ENCODE measurements at regions not wholly inside any gene's neighbourhood (a gene's known extent, or its start where the extent isn't known, plus 50 kb on each side); places are given as distances from the start of the nearest gene placed in this dataset.

DNA sequence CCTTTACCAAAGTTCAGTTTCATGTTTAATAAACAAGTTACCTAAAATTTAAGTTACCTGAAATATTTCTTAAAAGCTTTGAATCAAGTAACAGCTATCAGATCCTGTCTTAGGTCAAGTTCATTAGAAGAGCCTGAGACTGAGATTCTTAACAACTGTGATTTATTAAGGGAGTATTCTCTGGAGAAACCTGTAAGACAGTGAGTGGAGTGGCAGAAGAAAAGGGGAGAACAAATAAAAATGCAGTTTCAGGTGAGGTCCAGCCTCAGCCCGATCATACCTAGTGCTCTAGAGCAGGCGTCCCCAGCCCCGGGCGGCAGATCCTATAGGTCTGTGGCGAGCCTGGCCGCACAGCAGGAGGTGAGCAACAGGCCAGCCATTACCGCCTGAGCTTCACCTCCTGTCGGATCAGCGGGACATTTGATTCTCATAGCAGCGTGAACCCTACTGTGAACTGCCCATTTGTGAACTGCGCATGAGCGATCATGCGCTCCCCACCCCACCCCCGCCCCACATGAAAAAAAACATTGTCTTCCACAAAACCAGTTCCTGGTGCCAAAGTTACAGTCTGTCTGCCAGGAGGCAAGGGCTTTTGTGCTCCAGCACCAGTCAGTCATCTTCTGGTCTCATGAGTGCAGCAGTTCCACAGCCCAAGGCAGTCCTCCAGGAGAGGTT lies 59.2 kb upstream of the ADGRB3 start:
- TF ChIP-seq TAF1 (IDR thresholded peaks at IDR 0.05; ENCODE audit: borderline replicate concordance, insufficient read depth, low read length) (no peak), FOXP2 (optimal IDR thresholded peaks at IDR 0.05; ENCODE audit: borderline replicate concordance, extremely low read depth, extremely low read length, insufficient read depth) (no peak), POLR2AphosphoS5 (IDR thresholded peaks at IDR 0.05; ENCODE audit: low read depth, low read length) (no peak), SIN3A (IDR thresholded peaks at IDR 0.05; ENCODE audit: borderline replicate concordance, insufficient read depth, low read length) (no peak)
- TF ChIP-seq, protein P1, sequence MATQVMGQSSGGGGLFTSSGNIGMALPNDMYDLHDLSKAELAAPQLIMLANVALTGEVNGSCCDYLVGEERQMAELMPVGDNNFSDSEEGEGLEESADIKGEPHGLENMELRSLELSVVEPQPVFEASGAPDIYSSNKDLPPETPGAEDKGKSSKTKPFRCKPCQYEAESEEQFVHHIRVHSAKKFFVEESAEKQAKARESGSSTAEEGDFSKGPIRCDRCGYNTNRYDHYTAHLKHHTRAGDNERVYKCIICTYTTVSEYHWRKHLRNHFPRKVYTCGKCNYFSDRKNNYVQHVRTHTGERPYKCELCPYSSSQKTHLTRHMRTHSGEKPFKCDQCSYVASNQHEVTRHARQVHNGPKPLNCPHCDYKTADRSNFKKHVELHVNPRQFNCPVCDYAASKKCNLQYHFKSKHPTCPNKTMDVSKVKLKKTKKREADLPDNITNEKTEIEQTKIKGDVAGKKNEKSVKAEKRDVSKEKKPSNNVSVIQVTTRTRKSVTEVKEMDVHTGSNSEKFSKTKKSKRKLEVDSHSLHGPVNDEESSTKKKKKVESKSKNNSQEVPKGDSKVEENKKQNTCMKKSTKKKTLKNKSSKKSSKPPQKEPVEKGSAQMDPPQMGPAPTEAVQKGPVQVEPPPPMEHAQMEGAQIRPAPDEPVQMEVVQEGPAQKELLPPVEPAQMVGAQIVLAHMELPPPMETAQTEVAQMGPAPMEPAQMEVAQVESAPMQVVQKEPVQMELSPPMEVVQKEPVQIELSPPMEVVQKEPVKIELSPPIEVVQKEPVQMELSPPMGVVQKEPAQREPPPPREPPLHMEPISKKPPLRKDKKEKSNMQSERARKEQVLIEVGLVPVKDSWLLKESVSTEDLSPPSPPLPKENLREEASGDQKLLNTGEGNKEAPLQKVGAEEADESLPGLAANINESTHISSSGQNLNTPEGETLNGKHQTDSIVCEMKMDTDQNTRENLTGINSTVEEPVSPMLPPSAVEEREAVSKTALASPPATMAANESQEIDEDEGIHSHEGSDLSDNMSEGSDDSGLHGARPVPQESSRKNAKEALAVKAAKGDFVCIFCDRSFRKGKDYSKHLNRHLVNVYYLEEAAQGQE (IDR thresholded peaks at IDR 0.05; ENCODE audit: insufficient read depth in 1 of 2, low read depth in 2 of 2, low read length in 2 of 2) = no peak

DNA sequence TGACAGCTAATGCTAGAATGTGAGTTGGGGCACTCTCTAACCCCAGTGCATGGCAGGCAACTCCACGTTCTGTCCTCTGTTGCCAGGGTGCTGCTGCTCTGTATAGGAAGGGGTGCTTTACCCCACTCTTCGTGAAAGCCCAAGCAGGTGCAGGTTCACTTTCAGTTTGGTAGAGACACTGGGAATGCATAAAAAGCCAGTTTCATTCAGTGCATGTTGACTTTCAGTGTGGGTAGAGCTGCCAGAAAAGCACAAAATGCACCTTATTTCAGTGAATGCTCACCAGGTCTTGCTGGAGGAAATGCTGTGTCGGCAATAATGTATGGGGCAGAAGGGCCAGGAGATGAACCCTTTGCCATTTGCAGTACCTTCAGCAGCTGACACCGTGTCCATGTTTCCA lies 62.1 kb upstream of the ADGRB3 start:
- no peak for TF ChIP-seq POLR2AphosphoS5 (IDR thresholded peaks at IDR 0.05; ENCODE audit: low read depth, low read length)
- TF ChIP-seq, protein P1 (IDR thresholded peaks at IDR 0.05; ENCODE audit: insufficient read depth in 1 of 2, low read depth in 2 of 2, low read length in 2 of 2) = no peak
- no peak for TF ChIP-seq FOXP2 (optimal IDR thresholded peaks at IDR 0.05; ENCODE audit: borderline replicate concordance, extremely low read depth, extremely low read length, insufficient read depth)
- TF ChIP-seq TAF1 (IDR thresholded peaks at IDR 0.05; ENCODE audit: borderline replicate concordance, insufficient read depth, low read length) = no peak
- no peak for TF ChIP-seq SIN3A (IDR thresholded peaks at IDR 0.05; ENCODE audit: borderline replicate concordance, insufficient read depth, low read length)

DNA sequence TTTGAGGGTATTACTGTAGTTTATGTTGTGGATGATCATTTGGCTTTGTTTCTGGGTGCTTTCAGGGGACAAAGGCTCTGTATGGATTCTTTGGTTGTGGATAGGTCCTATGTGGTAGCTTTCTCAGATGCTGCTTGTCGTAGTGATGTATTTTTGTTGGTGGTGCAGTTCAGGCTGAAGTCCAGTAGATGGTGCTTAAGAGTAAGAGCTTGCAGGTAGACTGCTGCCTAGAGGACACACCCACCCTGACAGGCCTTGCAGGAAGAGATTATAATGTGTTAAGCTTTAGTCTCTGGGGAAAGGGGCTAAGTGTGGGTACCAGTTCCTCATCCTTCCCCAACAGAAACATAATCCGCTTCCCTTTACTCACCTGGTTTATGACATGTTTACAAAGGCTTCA lies 62.6 kb upstream of the ADGRB3 start:
- TF ChIP-seq TAF1 (IDR thresholded peaks at IDR 0.05; ENCODE audit: borderline replicate concordance, insufficient read depth, low read length) (no peak), FOXP2 (optimal IDR thresholded peaks at IDR 0.05; ENCODE audit: borderline replicate concordance, extremely low read depth, extremely low read length, insufficient read depth) (no peak), SIN3A (IDR thresholded peaks at IDR 0.05; ENCODE audit: borderline replicate concordance, insufficient read depth, low read length) (no peak), POLR2AphosphoS5 (IDR thresholded peaks at IDR 0.05; ENCODE audit: low read depth, low read length) (no peak)
- TF ChIP-seq, protein P1 (IDR thresholded peaks at IDR 0.05; ENCODE audit: insufficient read depth in 1 of 2, low read depth in 2 of 2, low read length in 2 of 2) = no peak

DNA sequence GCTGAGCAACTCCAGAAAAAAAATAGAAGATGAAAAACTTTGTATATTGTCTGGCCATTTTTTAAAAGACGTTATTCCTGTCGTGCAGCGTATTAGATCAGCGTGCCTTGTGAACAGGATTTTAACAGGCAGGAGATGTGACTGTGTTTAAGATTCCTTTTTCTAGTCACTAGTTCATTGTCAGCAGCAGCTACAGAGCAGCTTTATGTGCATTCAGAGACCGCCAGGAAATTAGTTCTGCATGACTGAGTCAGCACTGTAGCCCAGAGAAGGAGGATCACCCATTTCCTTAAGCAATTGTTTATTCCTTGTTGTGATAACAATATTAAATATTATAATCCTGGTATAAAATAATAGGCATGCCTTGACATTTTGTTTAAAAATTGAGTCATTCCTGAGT lies 75.4 kb upstream of the ADGRB3 start:
- TF ChIP-seq SIN3A (IDR thresholded peaks at IDR 0.05; ENCODE audit: borderline replicate concordance, insufficient read depth, low read length) (no peak), FOXP2 (optimal IDR thresholded peaks at IDR 0.05; ENCODE audit: borderline replicate concordance, extremely low read depth, extremely low read length, insufficient read depth) (no peak), POLR2AphosphoS5 (IDR thresholded peaks at IDR 0.05; ENCODE audit: low read depth, low read length) (no peak), TAF1 (IDR thresholded peaks at IDR 0.05; ENCODE audit: borderline replicate concordance, insufficient read depth, low read length) (no peak)
- TF ChIP-seq, protein P1 (IDR thresholded peaks at IDR 0.05; ENCODE audit: insufficient read depth in 1 of 2, low read depth in 2 of 2, low read length in 2 of 2) = no peak
